ENCODE measurements at regions not wholly inside any gene's neighbourhood (a gene's known extent, or its start where the extent isn't known, plus 50 kb on each side); places are given as distances from the start of the nearest gene placed in this dataset.
A peak's percentile ranks its signal among the peaks of the same experiment; 100 is the strongest.

GRCh38 chr20:12305188-12305950 is 387.7 kb downstream of the BTBD3 start:
- peak; percentile 8 for DNase-seq

GRCh38 chr20:12306107-12306506 is 388.4 kb downstream of the BTBD3 start:
- peak; percentile 44 for DNase-seq

GRCh38 chr20:12311094-12311865 is 393.6 kb downstream of the BTBD3 start:
- DNase-seq: no peak

- DNase-seq: no peak
Measured at GRCh38 chr20:12315652-12316051, 398.0 kb downstream of the BTBD3 start.

- DNase-seq: no peak
Measured at GRCh38 chr20:12316794-12317193, 399.1 kb downstream of the BTBD3 start.

GRCh38 chr20:12317433-12317832 is 399.7 kb downstream of the BTBD3 start:
- no peak for DNase-seq

GRCh38 chr20:12318043-12318442 is 400.4 kb downstream of the BTBD3 start:
- no peak for DNase-seq

- DNase-seq: no peak
Measured at GRCh38 chr20:12321736-12322135, 404.0 kb downstream of the BTBD3 start.

GRCh38 chr20:12327205-12327604 is 409.5 kb downstream of the BTBD3 start:
- DNase-seq: no peak

GRCh38 chr20:12331236-12331635 is 413.5 kb downstream of the BTBD3 start:
- DNase-seq: no peak

GRCh38 chr20:12337601-12338000 is 419.9 kb downstream of the BTBD3 start:
- DNase-seq: no peak

- no peak for DNase-seq
Measured at GRCh38 chr20:12345978-12346377, 428.3 kb downstream of the BTBD3 start.

- no peak for DNase-seq
Measured at GRCh38 chr20:12353842-12354241, 436.1 kb downstream of the BTBD3 start.

GRCh38 chr20:12354725-12355124 is 437.0 kb downstream of the BTBD3 start:
- no peak for DNase-seq

GRCh38 chr20:12355185-12355584 is 437.5 kb downstream of the BTBD3 start:
- DNase-seq: no peak

- DNase-seq: no peak
Measured at GRCh38 chr20:12358006-12358654, 440.4 kb downstream of the BTBD3 start.

GRCh38 chr20:12358655-12359009 is 440.9 kb downstream of the BTBD3 start:
- DNase-seq: no peak

- peak; percentile 13 for DNase-seq
Measured at GRCh38 chr20:12371990-12372389, 454.3 kb downstream of the BTBD3 start.

- DNase-seq: no peak
Measured at GRCh38 chr20:12372557-12372956, 454.9 kb downstream of the BTBD3 start.

GRCh38 chr20:12375967-12376366 is 458.3 kb downstream of the BTBD3 start:
- DNase-seq: no peak

GRCh38 chr20:12383821-12384220 is 466.1 kb downstream of the BTBD3 start:
- no peak for DNase-seq

GRCh38 chr20:12386821-12387220 is 469.1 kb downstream of the BTBD3 start:
- DNase-seq: no peak

GRCh38 chr20:12391099-12391498 is 473.4 kb downstream of the BTBD3 start:
- DNase-seq: no peak

- no peak for DNase-seq
Measured at GRCh38 chr20:12394786-12395185, 477.1 kb downstream of the BTBD3 start.
